GM13976 (cell line): ENCODE measurements at regions not wholly inside any gene's neighbourhood (a gene's known extent, or its start where the extent isn't known, plus 50 kb on each side); places are given as distances from the start of the nearest gene placed in this dataset.

Experiments used
- DNase-seq: peaks from one replicate; pipeline ENCODE4 v3.0.0; 2012; ENCODE audit warnings: low spot score
- CTCF ChIP-seq: IDR thresholded peaks from 2 replicates; pipeline ENCODE4 v1.5.1; 2012; ENCODE audit warnings: borderline replicate concordance, mild to moderate bottlenecking; ENCODE audit not compliant: insufficient read depth; ENCODE audit errors: extremely low read depth, missing control alignments, control extremely low read depth
- in situ Hi-C: fragments of 300-500 bp; cut with MboI; formaldehyde crosslinking; loops from one replicate; pipeline ENCODE4 v1.12.0; 2022; ENCODE audit warnings: low sequenced_read_pairs, mixed read lengths, inconsistent platforms; ENCODE audit not compliant: unreplicated experiment

GRCh38 chr16:86864586-86864985 lies 286.2 kb downstream of the FOXL1 start:
- in situ Hi-C loops, result no loop called here
- no peak for TF ChIP-seq CTCF

GRCh38 chr16:86865851-86866662 lies 287.7 kb downstream of the FOXL1 start:
- in situ Hi-C loops, result no loop called here
- no peak for TF ChIP-seq CTCF

More at GRCh38 chr16:86864586-86864985, 286.2 kb downstream of the FOXL1 start:
- DNase-seq, result no peak

GRCh38 chr16:86866986-86867722 lies 288.8 kb downstream of the FOXL1 start:
- in situ Hi-C loops, result no loop called here
- no peak for DNase-seq
- no peak for TF ChIP-seq CTCF

More at GRCh38 chr16:86865851-86866662, 287.7 kb downstream of the FOXL1 start:
- DNase-seq, result no peak

GRCh38 chr16:86868070-86868469 lies 289.7 kb downstream of the FOXL1 start:
- in situ Hi-C loops, result no loop called here
- TF ChIP-seq CTCF, result no peak
- no peak for DNase-seq

- in situ Hi-C loops, result no loop called here
- DNase-seq, result no peak
- TF ChIP-seq CTCF, result no peak
Measured at GRCh38 chr16:86868786-86869185, 290.4 kb downstream of the FOXL1 start.

- in situ Hi-C loops, result no loop called here
- no peak for DNase-seq
- TF ChIP-seq CTCF, result no peak
Measured at GRCh38 chr16:86869288-86870022, 291.1 kb downstream of the FOXL1 start.
